GM21423 (cell line): ENCODE measurements at regions not wholly inside any gene's neighbourhood (a gene's known extent, or its start where the extent isn't known, plus 50 kb on each side); places are given as distances from the start of the nearest gene placed in this dataset.
"Not testable (repeated sequence)": the region's sequence is repeated elsewhere in the genome, so short reads cannot be mapped to it uniquely, and the experiment has no call there.

Experiments
- ATAC-seq: cut with Tn5 transposase; IDR thresholded peaks from one replicate; pipeline ENCODE4 v1.9.1; 2021; ENCODE audit warnings: mild to moderate bottlenecking, moderate library complexity; ENCODE audit not compliant: unreplicated experiment

- not testable (repeated sequence) for ATAC-seq
Observed at GRCh38 chr17:18546514-18547398, 70.2 kb downstream of the LGALS9C start.

GRCh38 chr17:18557086-18557485, 80.5 kb downstream of the LGALS9C start:
- ATAC-seq, result not testable (repeated sequence)

- peak; percentile 71 for ATAC-seq
Observed at GRCh38 chr17:18563381-18564098, 80.7 kb downstream of the TBC1D28 start.

GRCh38 chr17:18564099-18564448, 80.1 kb downstream of the TBC1D28 start:
- ATAC-seq, result peak; percentile 41

- ATAC-seq, result not testable (repeated sequence)
Observed at GRCh38 chr17:18568108-18568995, 75.8 kb downstream of the TBC1D28 start.

GRCh38 chr17:18569489-18569913, 74.7 kb downstream of the TBC1D28 start:
- not testable (repeated sequence) for ATAC-seq

- not testable (repeated sequence) for ATAC-seq
Observed at GRCh38 chr17:18572536-18572935, 71.7 kb downstream of the TBC1D28 start.

- ATAC-seq, result not testable (repeated sequence)
Observed at GRCh38 chr17:18574137-18574536, 70.1 kb downstream of the TBC1D28 start.
